ENCODE measurements at regions not wholly inside any gene's neighbourhood (a gene's known extent, or its start where the extent isn't known, plus 50 kb on each side); places are given as distances from the start of the nearest gene placed in this dataset.
A peak's percentile ranks its signal among the peaks of the same experiment; 100 is the strongest.
"Not testable (repeated sequence)": the region's sequence is repeated elsewhere in the genome, so short reads cannot be mapped to it uniquely, and the experiment has no call there.

GRCh38 chr16:24624102-24624501 is 84.7 kb downstream of the RBBP6 start:
- no peak for DNase-seq (ENCODE audit: extremely low read depth, low read depth)

- no peak for DNase-seq (ENCODE audit: extremely low read depth, low read depth)
Measured at GRCh38 chr16:24626256-24626655, 86.9 kb downstream of the RBBP6 start.

- no peak for DNase-seq (ENCODE audit: extremely low read depth, low read depth)
Measured at GRCh38 chr16:24634919-24635318, 94.5 kb upstream of the TNRC6A start.

- peak; percentile 66 for DNase-seq (ENCODE audit: extremely low read depth, low read depth)
Measured at GRCh38 chr16:24635900-24636610, 93.4 kb upstream of the TNRC6A start.

- DNase-seq (ENCODE audit: extremely low read depth, low read depth), result no peak
Measured at GRCh38 chr16:24639769-24640168, 89.7 kb upstream of the TNRC6A start.

GRCh38 chr16:24643489-24643888 is 86.0 kb upstream of the TNRC6A start:
- no peak for DNase-seq (ENCODE audit: extremely low read depth, low read depth)

- peak; percentile 92 for DNase-seq (ENCODE audit: extremely low read depth, low read depth)
Measured at GRCh38 chr16:24645739-24646645, 83.5 kb upstream of the TNRC6A start.

- DNase-seq (ENCODE audit: extremely low read depth, low read depth), result no peak
Measured at GRCh38 chr16:24646646-24646995, 82.8 kb upstream of the TNRC6A start.

GRCh38 chr16:24652209-24652712 is 77.2 kb upstream of the TNRC6A start:
- DNase-seq (ENCODE audit: extremely low read depth, low read depth), result no peak

- no peak for DNase-seq (ENCODE audit: extremely low read depth, low read depth)
Measured at GRCh38 chr16:24652803-24653202, 76.6 kb upstream of the TNRC6A start.

- no peak for DNase-seq (ENCODE audit: extremely low read depth, low read depth)
Measured at GRCh38 chr16:24653725-24654124, 75.7 kb upstream of the TNRC6A start.

GRCh38 chr16:24665942-24666341 is 63.5 kb upstream of the TNRC6A start:
- DNase-seq (ENCODE audit: extremely low read depth, low read depth), result not testable (repeated sequence)

- no peak for DNase-seq (ENCODE audit: extremely low read depth, low read depth)
Measured at GRCh38 chr16:24667244-24667764, 62.1 kb upstream of the TNRC6A start.

GRCh38 chr16:24668481-24669061 is 60.9 kb upstream of the TNRC6A start:
- no peak for DNase-seq (ENCODE audit: extremely low read depth, low read depth)

GRCh38 chr16:24670623-24671454 is 58.6 kb upstream of the TNRC6A start:
- DNase-seq (ENCODE audit: extremely low read depth, low read depth), result no peak

- no peak for DNase-seq (ENCODE audit: extremely low read depth, low read depth)
Measured at GRCh38 chr16:24671455-24671954, 57.9 kb upstream of the TNRC6A start.

GRCh38 chr16:24673155-24673554 is 56.3 kb upstream of the TNRC6A start:
- DNase-seq (ENCODE audit: extremely low read depth, low read depth), result no peak

GRCh38 chr16:24674877-24675276 is 54.6 kb upstream of the TNRC6A start:
- no peak for DNase-seq (ENCODE audit: extremely low read depth, low read depth)

GRCh38 chr16:24677388-24677787 is 52.1 kb upstream of the TNRC6A start:
- no peak for DNase-seq (ENCODE audit: extremely low read depth, low read depth)

Measured in NCI-H460 (cell line).